HG02610 (cell line): ENCODE measurements at regions not wholly inside any gene's neighbourhood (a gene's known extent, or its start where the extent isn't known, plus 50 kb on each side); places are given as distances from the start of the nearest gene placed in this dataset.

Source experiments
- ATAC-seq: cut with Tn5 transposase; IDR thresholded peaks from one replicate; pipeline ENCODE4 v1.9.1; 2021; ENCODE audit warnings: mild to moderate bottlenecking, moderate library complexity; ENCODE audit not compliant: unreplicated experiment

- ATAC-seq: no peak
Measured at GRCh38 chr5:89384391-89384790, 501.4 kb upstream of the MEF2C start.

GRCh38 chr5:89380635-89381034 is 497.7 kb upstream of the MEF2C start:
- ATAC-seq: no peak

GRCh38 chr5:89377767-89378455 is 494.9 kb upstream of the MEF2C start:
- no peak for ATAC-seq

DNA sequence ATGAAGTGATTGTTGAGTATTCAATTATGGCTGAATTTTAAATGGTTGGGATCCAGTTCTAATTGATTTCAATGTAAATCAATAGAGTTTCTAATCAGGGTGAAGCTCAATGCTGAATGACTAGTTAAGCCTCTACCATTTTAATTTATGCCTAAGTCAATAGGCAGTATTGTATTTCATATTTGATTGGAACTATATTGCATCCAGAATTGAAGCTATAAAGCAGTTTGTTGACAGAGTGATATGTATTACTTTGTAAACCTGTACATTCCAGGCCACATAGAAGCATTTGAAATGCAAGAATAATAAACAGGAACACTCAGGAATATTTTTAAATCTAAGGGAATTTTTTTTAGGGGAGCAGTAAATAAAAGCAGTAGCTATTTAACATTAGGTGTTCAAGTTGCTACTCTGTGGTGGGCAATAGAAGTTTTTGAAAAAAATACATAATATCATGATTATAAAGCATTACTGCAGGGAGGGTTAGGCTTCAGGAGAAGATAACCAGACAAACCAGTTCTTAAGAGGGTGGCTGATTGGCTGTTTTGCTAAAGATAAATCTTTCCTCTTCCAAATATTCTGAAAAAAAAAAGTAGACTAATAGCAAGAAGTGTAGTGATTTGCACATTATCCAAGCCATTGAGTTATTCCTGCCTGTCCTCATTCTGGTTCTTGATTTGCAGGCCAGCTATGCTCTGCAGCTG is 492.0 kb upstream of the MEF2C start:
- ATAC-seq: no peak

GRCh38 chr5:89374144-89374784 is 491.3 kb upstream of the MEF2C start:
- ATAC-seq: peak; percentile 50

- ATAC-seq: no peak
Measured at GRCh38 chr5:89372176-89372575, 489.2 kb upstream of the MEF2C start.

- no peak for ATAC-seq
Measured at GRCh38 chr5:89371646-89372045, 488.7 kb upstream of the MEF2C start.

DNA sequence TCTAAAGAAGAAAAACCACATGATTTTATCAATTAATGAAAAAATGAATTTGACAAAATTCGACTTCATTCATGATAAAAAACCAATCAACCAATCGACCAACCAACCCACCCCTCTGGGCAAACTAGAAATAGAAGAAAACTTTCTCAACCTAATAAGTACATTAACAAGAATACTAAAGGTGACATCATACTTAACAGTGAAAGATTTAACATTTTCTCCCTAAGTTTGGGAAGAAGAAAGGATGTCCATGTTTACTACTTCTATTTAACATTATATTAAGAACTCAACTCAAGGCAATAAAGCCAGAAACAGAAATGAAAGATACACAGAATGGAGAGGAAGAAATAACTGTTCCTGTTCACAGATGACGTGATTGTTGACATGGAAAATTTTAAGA is 476.1 kb upstream of the MEF2C start:
- ATAC-seq: no peak

DNA sequence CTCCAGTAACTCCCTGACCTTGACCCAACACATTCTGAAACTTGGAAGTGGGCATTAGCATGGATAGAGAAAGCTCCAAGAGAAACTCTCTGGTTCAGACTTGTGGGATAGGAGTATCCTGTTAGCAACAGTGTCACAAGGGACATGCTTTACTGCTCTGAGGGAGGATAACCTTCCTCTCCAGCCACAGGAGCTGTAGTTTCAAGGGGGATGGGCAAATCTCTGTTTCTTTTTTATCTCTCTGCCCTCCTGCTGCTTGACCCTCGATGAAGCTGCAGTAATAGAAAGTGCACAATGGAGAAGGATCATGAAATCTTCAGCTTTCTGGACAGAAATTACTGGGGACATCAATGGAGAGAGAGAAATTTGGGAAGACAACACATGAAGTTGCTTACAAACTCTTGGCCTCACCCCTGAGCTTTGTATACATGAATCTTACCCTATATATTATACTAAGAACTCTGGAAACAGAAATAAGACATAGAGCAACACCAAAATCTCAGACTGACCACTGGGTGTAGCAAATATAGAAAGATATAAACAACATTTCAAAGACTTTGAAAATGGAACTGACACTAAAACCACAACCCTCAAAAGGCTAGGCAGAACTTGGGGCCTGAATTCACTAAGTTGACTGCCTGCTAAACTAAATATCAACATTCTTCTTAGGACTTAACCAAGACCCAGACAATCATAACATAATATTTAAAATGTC is 471.0 kb upstream of the MEF2C start:
- ATAC-seq: no peak

DNA sequence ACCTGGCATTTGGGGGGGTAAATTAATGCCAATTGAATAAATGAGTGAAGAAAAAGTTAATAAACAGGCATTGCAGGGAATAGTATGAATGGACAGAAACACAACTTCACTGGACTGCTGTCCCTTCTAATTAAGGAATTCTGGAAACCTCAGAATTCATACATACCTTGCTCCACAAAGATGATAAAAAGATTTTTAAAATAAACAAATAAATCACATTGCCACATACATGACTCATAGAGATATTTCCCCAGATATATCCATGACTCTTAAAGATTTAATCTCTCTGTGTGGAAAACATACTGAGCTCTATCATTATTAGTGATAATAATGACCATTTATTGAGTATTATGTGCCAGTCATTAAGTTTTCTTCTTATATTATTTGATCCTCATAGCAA is 469.0 kb upstream of the MEF2C start:
- no peak for ATAC-seq

DNA sequence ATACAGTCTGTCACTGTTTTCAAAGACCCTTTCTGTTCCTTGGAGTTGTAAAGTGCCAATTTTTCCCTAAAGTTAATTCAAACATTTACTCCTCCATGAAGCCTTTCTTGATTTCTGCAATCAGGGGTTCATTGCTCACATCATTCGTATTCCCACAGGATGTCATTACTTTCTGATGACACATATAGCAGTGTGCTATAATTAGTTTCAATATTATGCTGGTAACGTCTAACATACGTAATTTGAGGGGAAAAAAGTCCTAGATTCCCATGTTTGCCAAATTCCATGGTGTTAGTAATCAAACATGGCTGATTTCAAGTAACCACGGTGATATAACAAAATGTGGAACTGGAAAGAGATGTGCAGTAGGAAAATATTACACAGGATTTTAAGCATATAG is 468.2 kb upstream of the MEF2C start:
- peak; percentile 27 for ATAC-seq

- peak; percentile 69 for ATAC-seq
Measured at GRCh38 chr5:89350684-89351083, 467.7 kb upstream of the MEF2C start.

- no peak for ATAC-seq
Measured at GRCh38 chr5:89349246-89349980, 466.4 kb upstream of the MEF2C start.

DNA sequence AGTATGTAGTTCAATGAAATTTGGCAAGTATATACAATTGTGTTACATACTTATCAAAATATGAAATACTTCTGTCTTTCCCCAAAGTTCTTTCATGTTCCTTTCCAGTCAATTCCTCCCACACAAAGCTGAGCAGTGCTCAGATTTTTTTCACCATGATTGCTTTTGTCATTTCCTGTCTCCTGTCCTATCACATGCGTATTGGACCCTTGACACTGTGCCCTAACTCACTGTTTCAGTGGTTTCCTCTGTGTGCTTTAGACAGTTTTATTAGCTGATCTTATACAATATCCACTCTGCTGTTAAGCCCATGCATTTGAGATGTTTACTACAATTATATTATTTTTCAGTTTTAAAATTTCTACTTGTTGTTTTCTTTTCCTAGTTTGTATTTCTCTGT is 463.6 kb upstream of the MEF2C start:
- ATAC-seq: no peak

GRCh38 chr5:89343666-89344065 is 460.7 kb upstream of the MEF2C start:
- peak; percentile 85 for ATAC-seq

- peak; percentile 42 for ATAC-seq
Measured at GRCh38 chr5:89342106-89342876, 459.3 kb upstream of the MEF2C start.

DNA sequence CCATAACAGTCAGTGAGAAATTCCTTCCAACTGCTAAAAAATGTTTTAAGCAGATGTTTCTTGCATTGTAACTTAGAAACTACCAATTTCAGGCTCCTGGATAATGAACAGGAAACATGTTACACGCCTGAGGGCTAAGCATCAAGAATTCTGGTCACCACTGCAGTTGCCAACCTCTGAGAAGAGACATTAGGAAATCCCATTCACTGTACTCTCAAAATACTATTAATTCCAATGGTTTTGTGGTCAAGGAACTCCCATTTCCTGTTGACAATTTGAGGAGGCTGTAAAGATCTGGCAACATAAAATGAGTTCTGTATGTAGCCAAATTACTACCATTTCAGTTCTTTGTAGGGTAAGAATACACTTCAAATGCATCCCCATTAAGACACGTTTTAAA is 456.0 kb upstream of the MEF2C start:
- ATAC-seq: no peak

GRCh38 chr5:89336111-89336510 is 453.1 kb upstream of the MEF2C start:
- no peak for ATAC-seq

DNA sequence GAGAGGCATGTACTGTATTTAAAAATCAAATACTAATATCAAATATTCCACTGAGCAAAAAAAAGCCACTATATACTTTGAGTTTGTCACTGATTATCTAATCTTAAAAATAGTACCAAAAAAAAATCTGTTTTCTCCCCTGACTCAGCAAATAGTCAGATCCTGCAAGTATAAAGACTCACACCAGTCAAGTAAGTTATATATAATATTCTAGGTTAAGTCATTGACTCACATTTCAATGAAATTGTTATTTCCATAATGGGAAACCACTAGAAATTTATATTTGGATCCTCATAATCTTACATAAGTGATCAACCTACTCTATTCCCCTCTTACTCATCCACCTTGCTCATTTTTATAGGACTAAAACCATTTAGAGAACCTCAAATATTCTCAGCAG is 447.2 kb upstream of the MEF2C start:
- ATAC-seq: no peak

GRCh38 chr5:89327608-89328007 is 444.6 kb upstream of the MEF2C start:
- no peak for ATAC-seq
